ENCODE measurements at regions not wholly inside any gene's neighbourhood (a gene's known extent, or its start where the extent isn't known, plus 50 kb on each side); places are given as distances from the start of the nearest gene placed in this dataset.

DNA sequence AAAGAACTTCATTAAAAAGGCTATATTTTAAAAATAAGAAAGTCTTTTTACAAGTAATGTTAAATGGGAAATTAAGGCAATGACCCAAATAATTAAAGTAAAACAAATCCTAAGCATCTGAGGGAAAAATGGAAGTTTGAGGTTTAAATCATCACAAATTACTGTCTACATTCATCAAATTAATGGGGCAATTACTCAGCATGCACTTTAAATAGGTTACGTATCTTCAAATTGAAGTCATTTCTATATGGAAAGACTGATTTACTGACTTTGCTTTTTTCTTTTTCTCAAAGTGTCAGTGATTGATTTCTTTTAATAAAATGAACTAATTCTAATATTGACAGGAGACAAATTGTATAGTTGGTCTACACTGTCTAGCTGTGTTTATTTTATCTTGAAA is 1452.3 kb downstream of the NCAM2 start:
- H3K9me3 Mint-ChIP-seq (ENCODE audit: low read depth), result no peaks in the 10 kb centered on the region
- H3K4me1 Mint-ChIP-seq, result no peaks in the 10 kb centered on the region
- CTCF ChIA-PET, result no interaction called here
- DNase-seq (no peak), ATAC-seq (no peak)
- no peaks in the 10 kb centered on the region for H3K36me3 Mint-ChIP-seq
- no peaks in the 10 kb centered on the region for H3K27me3 Mint-ChIP-seq
- no peak overlapping the region for H3K27ac Mint-ChIP-seq
- no peak overlapping the region for H3K4me3 Mint-ChIP-seq

GRCh38 chr21:22456241-22456640 is 1458.0 kb downstream of the NCAM2 start:
- H3K9me3 Mint-ChIP-seq (ENCODE audit: low read depth), result no peaks in the 10 kb centered on the region
- no peaks in the 10 kb centered on the region for H3K36me3 Mint-ChIP-seq
- no peak overlapping the region for H3K27ac Mint-ChIP-seq
- DNase-seq, result no peak
- no peak for ATAC-seq
- H3K27me3 Mint-ChIP-seq, result no peaks in the 10 kb centered on the region
- no peak overlapping the region for H3K4me3 Mint-ChIP-seq
- H3K4me1 Mint-ChIP-seq, result no peaks in the 10 kb centered on the region
- CTCF ChIA-PET, result no interaction called here

DNA sequence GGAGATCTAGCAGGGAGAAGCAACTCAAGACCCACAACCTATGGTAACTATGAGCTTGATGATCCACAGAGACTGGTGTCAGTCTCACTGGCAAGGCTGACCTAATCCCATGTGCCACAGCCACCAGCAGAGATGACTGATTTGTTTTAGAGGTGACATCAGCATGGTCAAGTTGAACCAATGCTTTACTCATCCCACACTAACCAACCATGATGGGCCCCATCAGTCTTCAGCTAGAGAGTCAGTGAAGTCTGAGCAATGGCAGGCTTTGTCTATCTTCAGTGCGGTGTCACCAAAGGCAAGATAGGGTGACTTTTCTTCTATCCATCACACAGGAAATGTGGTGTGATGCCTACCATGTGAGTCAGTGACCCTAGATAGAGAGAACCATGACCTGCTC is 1470.7 kb downstream of the NCAM2 start:
- no peak overlapping the region for H3K4me3 Mint-ChIP-seq
- ATAC-seq (no peak), DNase-seq (no peak)
- H3K9me3 Mint-ChIP-seq (ENCODE audit: low read depth), result peaks cover 14% of the 10 kb centered on the region
- no peaks in the 10 kb centered on the region for H3K36me3 Mint-ChIP-seq
- H3K27me3 Mint-ChIP-seq, result no peaks in the 10 kb centered on the region
- no peaks in the 10 kb centered on the region for H3K4me1 Mint-ChIP-seq
- H3K27ac Mint-ChIP-seq, result no peak overlapping the region
- CTCF ChIA-PET, result no interaction called here

- CTCF ChIA-PET, result no interaction called here
- Mint-ChIP-seq H3K9me3 (ENCODE audit: low read depth) (peaks cover 5% of the 10 kb centered on the region), H3K4me3 (no peak overlapping the region), H3K27ac (no peak overlapping the region), H3K36me3 (no peaks in the 10 kb centered on the region), H3K27me3 (no peaks in the 10 kb centered on the region), H3K4me1 (no peaks in the 10 kb centered on the region)
- no peak for ATAC-seq
- no peak for DNase-seq
Observed at GRCh38 chr21:22474403-22474802, 1476.2 kb downstream of the NCAM2 start.

DNA sequence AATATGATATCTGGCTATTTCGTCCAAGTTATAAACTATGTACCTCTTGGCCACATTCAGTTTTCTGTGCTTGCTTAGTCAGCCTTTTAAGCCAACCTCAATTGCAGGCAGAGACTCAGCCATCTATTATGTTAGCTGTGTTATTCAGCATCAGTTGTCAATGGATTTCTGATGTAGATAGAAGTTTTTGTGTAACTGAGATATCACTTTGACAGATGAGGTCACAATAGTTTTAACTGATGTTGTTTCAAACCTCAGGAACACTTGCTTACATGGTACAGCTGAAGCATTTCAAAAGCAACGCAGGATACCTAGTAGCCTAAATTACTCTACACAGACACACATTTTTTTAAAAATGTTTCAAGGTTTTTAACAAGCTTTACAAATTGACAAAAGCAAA is 1478.0 kb downstream of the NCAM2 start:
- no peak for ATAC-seq
- H3K36me3 Mint-ChIP-seq, result no peaks in the 10 kb centered on the region
- H3K4me1 Mint-ChIP-seq, result no peaks in the 10 kb centered on the region

GRCh38 chr21:22476726-22477646 is 1478.8 kb downstream of the NCAM2 start:
- Mint-ChIP-seq H3K27me3 (no peaks in the 10 kb centered on the region), H3K4me1 (no peaks in the 10 kb centered on the region), H3K4me3 (no peak overlapping the region), H3K36me3 (no peaks in the 10 kb centered on the region), H3K9me3 (ENCODE audit: low read depth) (peaks cover 3% of the 10 kb centered on the region), H3K27ac (no peak overlapping the region)
- no peak for DNase-seq
- no peak for ATAC-seq
- CTCF ChIA-PET, result no interaction called here

More for the DNA sequence above, 1478.0 kb downstream of the NCAM2 start:
- no peak overlapping the region for H3K27ac Mint-ChIP-seq
- DNase-seq, result no peak
- no peaks in the 10 kb centered on the region for H3K27me3 Mint-ChIP-seq
- no peak overlapping the region for H3K4me3 Mint-ChIP-seq
- peaks cover 3% of the 10 kb centered on the region for H3K9me3 Mint-ChIP-seq (ENCODE audit: low read depth)
- CTCF ChIA-PET, result no interaction called here

GRCh38 chr21:22490049-22490448 is 1491.8 kb downstream of the NCAM2 start:
- Mint-ChIP-seq H3K9me3 (ENCODE audit: low read depth) (peaks cover 11% of the 10 kb centered on the region), H3K27me3 (no peaks in the 10 kb centered on the region), H3K27ac (no peak overlapping the region), H3K4me3 (no peak overlapping the region), H3K36me3 (no peaks in the 10 kb centered on the region), H3K4me1 (no peaks in the 10 kb centered on the region)
- CTCF ChIA-PET, result no interaction called here
- ATAC-seq (no peak), DNase-seq (no peak)

DNA sequence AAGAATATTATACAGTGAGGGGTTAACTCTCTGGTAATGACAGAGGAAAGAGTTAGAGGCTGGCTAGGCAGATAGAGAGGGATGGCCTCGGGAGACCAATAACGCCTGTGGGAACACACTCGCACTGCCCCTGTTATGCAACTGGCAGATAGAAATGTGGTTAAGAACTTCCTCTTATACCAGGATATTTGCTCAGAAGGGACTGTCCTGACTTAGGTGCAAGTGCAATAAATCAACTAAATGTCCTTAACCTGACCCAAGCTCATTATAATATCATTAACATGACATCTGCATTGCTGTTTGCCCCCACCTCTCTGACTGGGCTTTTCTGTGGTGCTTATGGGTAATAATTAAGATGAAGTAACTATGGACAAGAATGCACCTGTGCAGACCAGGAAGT is 1518.0 kb downstream of the NCAM2 start:
- H3K27ac Mint-ChIP-seq, result no peak overlapping the region
- no peaks in the 10 kb centered on the region for H3K36me3 Mint-ChIP-seq
- no peak overlapping the region for H3K4me3 Mint-ChIP-seq
- H3K9me3 Mint-ChIP-seq (ENCODE audit: low read depth), result peaks cover 5% of the 10 kb centered on the region
- CTCF ChIA-PET, result no interaction called here
- ATAC-seq, result no peak
- no peaks in the 10 kb centered on the region for H3K4me1 Mint-ChIP-seq
- H3K27me3 Mint-ChIP-seq, result no peaks in the 10 kb centered on the region
- no peak for DNase-seq

DNA sequence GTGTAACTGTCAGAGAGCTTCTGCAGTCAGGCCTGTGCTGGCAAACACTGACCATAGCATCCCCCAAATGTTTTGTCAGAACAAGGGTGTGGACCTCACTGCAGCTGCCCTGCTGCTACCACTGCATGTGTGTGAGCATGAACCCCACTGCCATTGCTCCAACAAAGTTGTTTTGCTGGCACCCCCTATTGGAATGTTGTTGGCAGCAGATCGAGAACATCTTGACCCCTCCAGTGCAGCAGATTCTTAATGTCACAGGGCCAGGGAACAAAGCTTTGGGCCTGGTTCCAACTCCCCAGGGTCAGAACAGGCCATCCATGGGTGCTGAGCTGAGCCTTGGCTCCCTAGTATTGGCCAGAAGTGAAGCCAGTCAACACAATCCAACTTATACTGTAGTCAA is 1537.4 kb downstream of the NCAM2 start:
- no peak for ATAC-seq
- Mint-ChIP-seq H3K27me3 (no peaks in the 10 kb centered on the region), H3K27ac (no peak overlapping the region), H3K4me3 (no peak overlapping the region), H3K4me1 (no peaks in the 10 kb centered on the region), H3K36me3 (no peaks in the 10 kb centered on the region), H3K9me3 (ENCODE audit: low read depth) (peaks cover 23% of the 10 kb centered on the region)
- CTCF ChIA-PET, result no interaction called here
- no peak for DNase-seq

DNA sequence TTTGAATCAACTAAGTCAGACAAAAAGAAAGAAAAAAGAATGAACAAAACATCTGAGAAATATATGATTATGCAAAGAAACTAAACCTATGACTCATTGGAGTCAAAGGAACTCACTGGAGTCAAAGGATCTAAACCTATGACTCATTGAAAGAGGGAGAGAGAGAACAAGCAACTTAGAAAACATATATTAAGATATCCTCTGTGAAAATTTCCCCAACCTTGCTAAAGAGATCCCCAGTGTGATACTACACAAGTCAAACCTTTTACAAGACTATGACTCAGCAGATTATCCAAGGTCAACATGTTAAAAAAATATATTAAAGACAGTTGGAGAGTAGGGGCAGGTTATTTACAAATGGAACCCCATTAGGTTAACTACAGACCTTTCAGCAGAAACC is 1538.3 kb downstream of the NCAM2 start:
- H3K27me3 Mint-ChIP-seq, result no peaks in the 10 kb centered on the region
- CTCF ChIA-PET, result no interaction called here
- no peaks in the 10 kb centered on the region for H3K36me3 Mint-ChIP-seq
- DNase-seq (no peak), ATAC-seq (no peak)
- no peaks in the 10 kb centered on the region for H3K4me1 Mint-ChIP-seq
- H3K27ac Mint-ChIP-seq, result no peak overlapping the region
- H3K9me3 Mint-ChIP-seq (ENCODE audit: low read depth), result peaks cover 28% of the 10 kb centered on the region
- H3K4me3 Mint-ChIP-seq, result no peak overlapping the region

DNA sequence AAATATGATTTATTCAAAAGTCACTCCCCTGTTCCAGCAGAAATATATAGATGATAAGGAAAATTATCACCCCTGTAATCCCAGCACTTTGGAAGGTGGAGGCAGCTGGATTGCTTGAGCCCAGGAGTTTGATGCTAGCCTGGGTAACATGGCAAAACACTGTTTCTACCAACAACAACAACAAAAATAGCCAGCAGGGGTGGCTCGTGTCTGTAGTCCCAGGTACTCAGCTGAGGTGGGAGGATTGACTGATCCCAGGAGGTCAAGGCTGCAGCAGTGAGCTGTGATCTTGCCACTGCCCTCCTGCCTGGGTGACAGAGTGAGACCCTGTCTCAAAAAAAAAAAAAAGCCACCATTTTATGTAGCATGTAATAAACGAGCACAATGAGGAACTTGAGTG is 1546.5 kb downstream of the NCAM2 start:
- Mint-ChIP-seq H3K36me3 (no peaks in the 10 kb centered on the region), H3K27ac (no peak overlapping the region), H3K27me3 (no peaks in the 10 kb centered on the region), H3K4me3 (no peak overlapping the region), H3K4me1 (no peaks in the 10 kb centered on the region), H3K9me3 (ENCODE audit: low read depth) (peaks cover 14% of the 10 kb centered on the region)
- ATAC-seq (no peak), DNase-seq (no peak)
- CTCF ChIA-PET, result no interaction called here

DNA sequence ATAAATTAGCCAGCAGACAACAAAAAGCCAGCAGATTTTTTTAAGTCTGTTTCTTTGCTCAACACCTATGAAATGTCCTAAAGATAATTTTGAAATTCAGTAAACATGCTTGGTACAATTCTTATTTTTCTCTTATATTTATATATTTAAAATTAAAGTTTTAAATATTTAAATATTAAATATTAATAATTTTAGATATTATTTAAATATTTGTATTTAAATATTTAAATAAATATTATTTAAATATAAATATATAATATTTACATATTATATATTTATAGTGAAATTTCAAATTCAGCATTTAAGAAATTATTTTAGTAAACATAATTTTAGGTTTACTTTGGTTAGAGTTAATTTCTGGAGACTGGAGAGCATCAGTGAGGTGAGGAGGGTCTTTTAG is 1554.2 kb downstream of the NCAM2 start:
- H3K4me3 Mint-ChIP-seq, result no peak overlapping the region
- no peaks in the 10 kb centered on the region for H3K36me3 Mint-ChIP-seq
- no peak for ATAC-seq
- no peak for DNase-seq
- H3K27ac Mint-ChIP-seq, result no peak overlapping the region
- H3K9me3 Mint-ChIP-seq (ENCODE audit: low read depth), result no peaks in the 10 kb centered on the region
- CTCF ChIA-PET, result no interaction called here
- no peaks in the 10 kb centered on the region for H3K27me3 Mint-ChIP-seq
- H3K4me1 Mint-ChIP-seq, result no peaks in the 10 kb centered on the region

GRCh38 chr21:22554690-22555316 is 1556.6 kb downstream of the NCAM2 start:
- Mint-ChIP-seq H3K9me3 (ENCODE audit: low read depth) (no peaks in the 10 kb centered on the region), H3K36me3 (no peaks in the 10 kb centered on the region), H3K27ac (no peak overlapping the region), H3K4me1 (no peaks in the 10 kb centered on the region), H3K4me3 (no peak overlapping the region), H3K27me3 (no peaks in the 10 kb centered on the region)
- ATAC-seq (no peak), DNase-seq (no peak)
- CTCF ChIA-PET, result no interaction called here

- no peak overlapping the region for H3K27ac Mint-ChIP-seq
Observed at GRCh38 chr21:22556829-22557228, 1558.6 kb downstream of the NCAM2 start.

More at GRCh38 chr21:22556829-22557228, 1558.6 kb downstream of the NCAM2 start:
- H3K9me3 Mint-ChIP-seq (ENCODE audit: low read depth), result peaks cover 9% of the 10 kb centered on the region
- CTCF ChIA-PET, result no interaction called here
- no peaks in the 10 kb centered on the region for H3K4me1 Mint-ChIP-seq
- H3K27me3 Mint-ChIP-seq, result no peaks in the 10 kb centered on the region
- DNase-seq (no peak), ATAC-seq (no peak)
- H3K4me3 Mint-ChIP-seq, result no peak overlapping the region
- no peaks in the 10 kb centered on the region for H3K36me3 Mint-ChIP-seq

All from activated CD8-positive, alpha-beta memory T cell treated with anti-CD3 and anti-CD28 coated beads, Interleukin-2, amount 10 ng/mL, durations not matched to agents 7 days and 5 days (primary cell).